HG03469 (cell line): ENCODE measurements at regions not wholly inside any gene's neighbourhood (a gene's known extent, or its start where the extent isn't known, plus 50 kb on each side); places are given as distances from the start of the nearest gene placed in this dataset.
"Not testable (repeated sequence)": the region's sequence is repeated elsewhere in the genome, so short reads cannot be mapped to it uniquely, and the experiment has no call there.

Experiments
- ATAC-seq: cut with Tn5 transposase; IDR thresholded peaks from one replicate; pipeline ENCODE4 v1.9.1; 2021; ENCODE audit warnings: mild to moderate bottlenecking, moderate library complexity, moderate number of reproducible peaks; ENCODE audit not compliant: unreplicated experiment

- no peak for ATAC-seq
These were observed 458.3 kb downstream of the MFSD1 start for GRCh38 chr3:159260049-159260662.

- not testable (repeated sequence) for ATAC-seq
These were observed 459.5 kb downstream of the MFSD1 start for GRCh38 chr3:159261333-159261732.

GRCh38 chr3:159263750-159264553, 462.1 kb downstream of the MFSD1 start:
- no peak for ATAC-seq

- no peak for ATAC-seq
These were observed 463.9 kb downstream of the MFSD1 start for GRCh38 chr3:159265705-159266104.

- ATAC-seq = no peak
These were observed 464.9 kb downstream of the MFSD1 start for GRCh38 chr3:159266779-159267178.

- no peak for ATAC-seq
These were observed 470.1 kb downstream of the MFSD1 start for GRCh38 chr3:159271799-159272512.

GRCh38 chr3:159273070-159273469, 471.2 kb downstream of the MFSD1 start:
- no peak for ATAC-seq

- no peak for ATAC-seq
These were observed 471.8 kb downstream of the MFSD1 start for GRCh38 chr3:159273608-159274007.

GRCh38 chr3:159275741-159276140, 473.9 kb downstream of the MFSD1 start:
- ATAC-seq = no peak

- no peak for ATAC-seq
These were observed 476.0 kb downstream of the MFSD1 start for GRCh38 chr3:159277814-159278213.

- no peak for ATAC-seq
These were observed 478.7 kb downstream of the MFSD1 start for GRCh38 chr3:159280386-159281191.

- ATAC-seq = no peak
These were observed 491.6 kb downstream of the MFSD1 start for GRCh38 chr3:159293493-159293892.

GRCh38 chr3:159301961-159302360, 500.1 kb downstream of the MFSD1 start:
- no peak for ATAC-seq

GRCh38 chr3:159305017-159305416, 503.2 kb downstream of the MFSD1 start:
- no peak for ATAC-seq

GRCh38 chr3:159316706-159317105, 514.9 kb downstream of the MFSD1 start:
- not testable (repeated sequence) for ATAC-seq

- no peak for ATAC-seq
These were observed 517.3 kb downstream of the MFSD1 start for GRCh38 chr3:159319156-159319555.

GRCh38 chr3:159322322-159322939, 520.6 kb downstream of the MFSD1 start:
- ATAC-seq = peak; percentile 79

- ATAC-seq = no peak
These were observed 522.0 kb downstream of the MFSD1 start for GRCh38 chr3:159323848-159324247.

- ATAC-seq = no peak
These were observed 525.1 kb downstream of the MFSD1 start for GRCh38 chr3:159326998-159327397.

GRCh38 chr3:159332535-159333099, 530.8 kb downstream of the MFSD1 start:
- no peak for ATAC-seq
